ENCODE measurements at regions not wholly inside any gene's neighbourhood (a gene's known extent, or its start where the extent isn't known, plus 50 kb on each side); places are given as distances from the start of the nearest gene placed in this dataset.
A peak's percentile ranks its signal among the peaks of the same experiment; 100 is the strongest.

DNA sequence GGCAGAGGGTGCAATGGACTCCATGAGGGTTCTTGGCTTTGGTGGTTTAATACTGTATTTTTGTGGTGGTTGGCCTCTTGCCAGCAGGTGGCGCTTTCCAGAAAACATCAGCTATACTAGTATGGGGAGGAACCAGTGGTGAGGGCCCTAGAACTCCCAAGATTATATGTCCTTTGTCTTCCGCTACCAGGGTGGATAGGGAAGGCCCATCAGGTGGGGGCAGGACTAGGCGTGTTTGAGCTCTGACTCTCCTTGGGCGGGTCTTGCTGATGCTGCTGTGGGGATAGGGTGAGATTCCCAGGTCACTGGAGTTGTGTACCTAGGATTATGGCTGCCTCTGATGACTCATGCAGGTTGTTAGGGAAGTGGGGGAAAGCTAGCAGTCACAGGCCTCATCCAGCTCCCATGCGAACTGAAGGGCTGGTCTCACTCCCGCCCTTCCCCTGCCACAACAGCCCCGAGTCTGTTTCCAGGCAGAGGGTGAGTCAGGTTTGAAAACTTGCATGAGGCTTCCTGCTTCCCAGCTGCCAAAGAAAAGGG is 357.7 kb downstream of the OTOL1 start:
- H3K36me3 ChIP-seq (ENCODE audit: control insufficient read depth in 4 of 4, insufficient read depth in 4 of 4, low read length in 4 of 4), result no peaks in the 10 kb centered on the region
- DNase-seq (peak in 1 of 3 donors; percentile 0), ATAC-seq (ENCODE audit: insufficient read depth, low FRiP score) (no peak)
- no peaks in the 10 kb centered on the region for H3K9me3 ChIP-seq (ENCODE audit: control insufficient read depth in 4 of 4, insufficient read depth in 3 of 4, low read length in 3 of 4)
- WGBS, 2 donors, result 85 to 86% methylated on average over 7 of the region's 7 CpGs
- H3K4me3 ChIP-seq, result no peak overlapping the region
- H3K27me3 ChIP-seq (ENCODE audit: control insufficient read depth in 3 of 3, insufficient read depth in 3 of 3, low read length in 2 of 3), result no peaks in the 10 kb centered on the region
- no peak overlapping the region for H3K9ac ChIP-seq (ENCODE audit: insufficient read depth in 1 of 2, low read length in 2 of 2)
- no peaks in the 10 kb centered on the region for H3K4me1 ChIP-seq (ENCODE audit: control insufficient read depth in 5 of 5, insufficient read depth in 5 of 5, low read length in 5 of 5)
- no peak overlapping the region for H3K27ac ChIP-seq (ENCODE audit: low read depth in 1 of 2, low read length in 1 of 2)
- TF ChIP-seq, protein P1, sequence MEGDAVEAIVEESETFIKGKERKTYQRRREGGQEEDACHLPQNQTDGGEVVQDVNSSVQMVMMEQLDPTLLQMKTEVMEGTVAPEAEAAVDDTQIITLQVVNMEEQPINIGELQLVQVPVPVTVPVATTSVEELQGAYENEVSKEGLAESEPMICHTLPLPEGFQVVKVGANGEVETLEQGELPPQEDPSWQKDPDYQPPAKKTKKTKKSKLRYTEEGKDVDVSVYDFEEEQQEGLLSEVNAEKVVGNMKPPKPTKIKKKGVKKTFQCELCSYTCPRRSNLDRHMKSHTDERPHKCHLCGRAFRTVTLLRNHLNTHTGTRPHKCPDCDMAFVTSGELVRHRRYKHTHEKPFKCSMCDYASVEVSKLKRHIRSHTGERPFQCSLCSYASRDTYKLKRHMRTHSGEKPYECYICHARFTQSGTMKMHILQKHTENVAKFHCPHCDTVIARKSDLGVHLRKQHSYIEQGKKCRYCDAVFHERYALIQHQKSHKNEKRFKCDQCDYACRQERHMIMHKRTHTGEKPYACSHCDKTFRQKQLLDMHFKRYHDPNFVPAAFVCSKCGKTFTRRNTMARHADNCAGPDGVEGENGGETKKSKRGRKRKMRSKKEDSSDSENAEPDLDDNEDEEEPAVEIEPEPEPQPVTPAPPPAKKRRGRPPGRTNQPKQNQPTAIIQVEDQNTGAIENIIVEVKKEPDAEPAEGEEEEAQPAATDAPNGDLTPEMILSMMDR (IDR thresholded peaks at IDR 0.05; ENCODE audit: control extremely low read depth, extremely low read depth), result no peak

DNA sequence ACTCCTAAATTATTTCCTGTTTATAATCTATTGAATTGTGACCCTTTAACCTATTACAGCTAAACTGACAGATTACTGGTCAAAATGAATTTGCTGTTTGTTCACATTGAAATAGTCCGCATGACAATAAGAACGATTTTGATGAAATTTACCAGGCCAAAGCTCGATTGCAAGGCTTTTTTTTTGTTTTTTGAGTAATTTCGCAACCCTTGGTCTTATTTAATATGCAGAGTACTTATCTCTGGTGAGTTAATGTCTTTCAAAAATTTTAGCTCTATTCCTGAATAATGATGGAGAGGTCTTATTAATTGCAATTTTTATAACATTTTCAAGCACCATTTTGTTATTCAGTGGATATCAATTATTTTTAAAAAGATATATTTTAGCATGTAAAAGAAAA is 362.4 kb downstream of the OTOL1 start:
- ATAC-seq (ENCODE audit: insufficient read depth, low FRiP score) (no peak), DNase-seq (peak in 1 of 3 donors; percentile 1)
- TF ChIP-seq, protein P1 (IDR thresholded peaks at IDR 0.05; ENCODE audit: control extremely low read depth, extremely low read depth), result no peak
- Histone ChIP-seq H3K4me1 (ENCODE audit: control insufficient read depth in 5 of 5, insufficient read depth in 5 of 5, low read length in 5 of 5) (no peaks in the 10 kb centered on the region), H3K27ac (ENCODE audit: low read depth in 1 of 2, low read length in 1 of 2) (no peak overlapping the region), H3K36me3 (ENCODE audit: control insufficient read depth in 4 of 4, insufficient read depth in 4 of 4, low read length in 4 of 4) (no peaks in the 10 kb centered on the region), H3K4me3 (no peak overlapping the region), H3K9ac (ENCODE audit: insufficient read depth in 1 of 2, low read length in 2 of 2) (no peak overlapping the region), H3K27me3 (ENCODE audit: control insufficient read depth in 3 of 3, insufficient read depth in 3 of 3, low read length in 2 of 3) (no peaks in the 10 kb centered on the region), H3K9me3 (ENCODE audit: control insufficient read depth in 4 of 4, insufficient read depth in 3 of 4, low read length in 3 of 4) (no peaks in the 10 kb centered on the region)
- 71 to 81% methylated on average over 4 of the region's 4 CpGs for WGBS, 2 donors

DNA sequence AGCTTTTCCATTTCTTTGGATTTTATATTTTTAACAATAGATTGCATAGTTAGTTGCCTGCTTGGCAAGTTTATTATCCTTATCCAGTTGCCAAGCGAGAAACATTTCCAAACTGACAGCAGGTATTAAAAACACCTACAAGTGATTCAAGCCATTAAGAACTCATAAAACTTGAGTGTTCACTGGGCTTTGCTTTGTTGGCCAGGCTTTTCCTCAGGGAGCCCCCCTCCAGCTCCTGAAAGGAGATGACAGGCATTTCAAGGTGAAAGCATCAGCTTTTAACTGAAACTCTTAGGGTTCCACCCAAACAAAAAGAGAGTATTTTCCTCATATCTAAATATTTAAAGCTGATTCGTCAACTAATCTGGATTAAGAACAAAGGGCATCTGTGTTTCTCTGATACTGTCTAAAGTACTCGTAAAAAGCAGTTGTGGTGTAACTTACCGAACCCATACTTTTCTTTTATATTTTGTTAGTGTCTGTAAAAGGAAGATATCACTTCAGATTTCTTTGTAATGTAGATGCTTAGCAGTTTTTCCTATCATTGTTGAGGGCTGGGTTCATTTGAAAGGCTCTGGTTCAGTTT is 363.4 kb downstream of the OTOL1 start:
- Histone ChIP-seq H3K4me3 (no peak overlapping the region), H3K4me1 (ENCODE audit: control insufficient read depth in 5 of 5, insufficient read depth in 5 of 5, low read length in 5 of 5) (no peaks in the 10 kb centered on the region), H3K27me3 (ENCODE audit: control insufficient read depth in 3 of 3, insufficient read depth in 3 of 3, low read length in 2 of 3) (no peaks in the 10 kb centered on the region), H3K36me3 (ENCODE audit: control insufficient read depth in 4 of 4, insufficient read depth in 4 of 4, low read length in 4 of 4) (no peaks in the 10 kb centered on the region), H3K9ac (ENCODE audit: insufficient read depth in 1 of 2, low read length in 2 of 2) (no peak overlapping the region), H3K9me3 (ENCODE audit: control insufficient read depth in 4 of 4, insufficient read depth in 3 of 4, low read length in 3 of 4) (no peaks in the 10 kb centered on the region), H3K27ac (ENCODE audit: low read depth in 1 of 2, low read length in 1 of 2) (no peak overlapping the region)
- TF ChIP-seq, protein P1 (IDR thresholded peaks at IDR 0.05; ENCODE audit: control extremely low read depth, extremely low read depth), result no peak
- DNase-seq, result no peak
- ATAC-seq (ENCODE audit: insufficient read depth, low FRiP score), result no peak
- WGBS, 2 donors, result 58 to 67% methylated on average over 4 of the region's 4 CpGs

DNA sequence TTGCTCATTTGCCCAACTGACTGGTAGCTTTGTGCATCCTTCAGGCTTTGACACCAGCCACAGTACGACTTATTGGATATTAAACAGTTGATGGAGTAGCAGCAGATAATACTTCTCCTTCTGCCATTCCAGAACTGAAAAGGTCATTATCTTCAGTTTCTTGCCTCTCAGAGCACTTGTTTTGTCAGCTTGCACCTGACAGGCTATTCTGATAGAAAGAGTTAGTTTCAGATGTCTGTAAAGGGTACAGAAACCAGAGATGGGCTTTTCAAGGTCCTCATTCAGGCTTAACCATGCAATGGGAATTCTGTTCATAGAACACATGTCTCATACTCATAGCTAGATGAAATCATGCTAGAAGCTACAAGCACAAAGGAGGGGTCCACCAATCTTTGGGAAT is 367.2 kb downstream of the OTOL1 start:
- H3K9me3 ChIP-seq (ENCODE audit: control insufficient read depth in 4 of 4, insufficient read depth in 3 of 4, low read length in 3 of 4), result no peaks in the 10 kb centered on the region
- no peak overlapping the region for H3K4me3 ChIP-seq
- 83 to 90% methylated on average over 1 of the region's 1 CpG for WGBS, 2 donors
- ATAC-seq (ENCODE audit: insufficient read depth, low FRiP score) (no peak), DNase-seq (no peak)
- H3K27ac ChIP-seq (ENCODE audit: low read depth in 1 of 2, low read length in 1 of 2), result no peak overlapping the region
- no peaks in the 10 kb centered on the region for H3K4me1 ChIP-seq (ENCODE audit: control insufficient read depth in 5 of 5, insufficient read depth in 5 of 5, low read length in 5 of 5)
- H3K27me3 ChIP-seq (ENCODE audit: control insufficient read depth in 3 of 3, insufficient read depth in 3 of 3, low read length in 2 of 3), result no peaks in the 10 kb centered on the region
- TF ChIP-seq, protein P1 (IDR thresholded peaks at IDR 0.05; ENCODE audit: control extremely low read depth, extremely low read depth), result no peak
- H3K36me3 ChIP-seq (ENCODE audit: control insufficient read depth in 4 of 4, insufficient read depth in 4 of 4, low read length in 4 of 4), result no peaks in the 10 kb centered on the region
- H3K9ac ChIP-seq (ENCODE audit: insufficient read depth in 1 of 2, low read length in 2 of 2), result no peak overlapping the region
